Endodermal cell (in vitro differentiated cells): ENCODE measurements at regions not wholly inside any gene's neighbourhood (a gene's known extent, or its start where the extent isn't known, plus 50 kb on each side); places are given as distances from the start of the nearest gene placed in this dataset.

Source experiments
- DNase-seq: peaks from one replicate; pipeline ENCODE4 v3.0.0-alpha.2; 2017
- H3K27ac ChIP-seq: 2 replicates; pipeline ENCODE4 v1.5.1; 2013; ENCODE audit warnings: mild to moderate bottlenecking, low read depth, low read length, moderate library complexity
- H3K27me3 ChIP-seq: 2 replicates; pipeline ENCODE4 v1.6.1; 2013; ENCODE audit warnings: mild to moderate bottlenecking, low read length, moderate library complexity; ENCODE audit not compliant: insufficient read depth, control insufficient read depth, poor library complexity, severe bottlenecking
- H3K36me3 ChIP-seq: 2 replicates; pipeline ENCODE4 v1.7.0; 2013; ENCODE audit warnings: mild to moderate bottlenecking, low read length, moderate library complexity; ENCODE audit not compliant: control insufficient read depth, insufficient read depth
- H3K4me1 ChIP-seq: one replicate; pipeline ENCODE4 v1.7.0; 2013; ENCODE audit warnings: low read length; ENCODE audit not compliant: control insufficient read depth, insufficient read depth
- H3K4me3 ChIP-seq: 2 replicates; pipeline ENCODE4 v1.5.1; 2013; ENCODE audit warnings: mild to moderate bottlenecking, low read length, moderate library complexity
- H3K9ac ChIP-seq: 2 replicates; pipeline ENCODE4 v1.6.1; 2013; ENCODE audit warnings: mild to moderate bottlenecking, low read length, moderate library complexity; ENCODE audit not compliant: poor library complexity, severe bottlenecking; ENCODE audit errors: extremely low read depth
- H3K9me3 ChIP-seq: 2 replicates; pipeline ENCODE4 v1.6.1; 2013; ENCODE audit warnings: mild to moderate bottlenecking, low read length, moderate library complexity; ENCODE audit not compliant: control insufficient read depth
- H3K27ac Mint-ChIP-seq: 2 replicates; pipeline ENCODE4 v1.8.0; 2020; ENCODE audit warnings: mixed read lengths
- H3K27me3 Mint-ChIP-seq: 2 replicates; pipeline ENCODE4 v1.8.0; 2021; ENCODE audit warnings: mild to moderate bottlenecking, mixed read lengths; ENCODE audit not compliant: insufficient read depth
- H3K36me3 Mint-ChIP-seq: 2 replicates; pipeline ENCODE4 v1.8.0; 2020; ENCODE audit warnings: low read depth, mixed read lengths
- H3K4me1 Mint-ChIP-seq: 2 replicates; pipeline ENCODE4 v1.8.0; 2020; ENCODE audit warnings: mixed read lengths
- H3K4me3 Mint-ChIP-seq: 2 replicates; pipeline ENCODE4 v1.8.0; 2020; ENCODE audit warnings: mild to moderate bottlenecking, moderate library complexity, mixed read lengths
- H3K9me3 Mint-ChIP-seq: 2 replicates; pipeline ENCODE4 v1.8.0; 2020; ENCODE audit warnings: mild to moderate bottlenecking, mixed read lengths
- CTCF ChIP-seq: fragments of 200-600 bp; sonication (generic); conservative IDR thresholded peaks from 2 replicates; pipeline ENCODE4 v1.5.0; 2021; ENCODE audit warnings: antibody characterized with exemption, mild to moderate bottlenecking
- WGBS, 2 experiments: methylation state at CpG; one replicate each; pipeline versions ENCODE4 v1.1.5 to v1.1.7; 2013; ENCODE audit warnings: missing lambda C conversion rate in 2 of 2, mixed read lengths in 1 of 2; ENCODE audit not compliant: insufficient coverage in 1 of 2, insufficient read length in 1 of 2; 5-methylcytosine and 5-hydroxymethylcytosine counted together

- 46 to 66% methylated on average over 2 to 3 of the region's 3 CpGs for WGBS, 2 experiments
- DNase-seq, result no peak
- Mint-ChIP-seq H3K27me3 (no peaks in the 10 kb centered on the region), H3K36me3 (no peaks in the 10 kb centered on the region), H3K4me1 (no peaks in the 10 kb centered on the region), H3K9me3 (peaks cover 5% of the 10 kb centered on the region), H3K27ac (no peak overlapping the region), H3K4me3 (no peak overlapping the region)
- H3K9me3 ChIP-seq, result no peaks in the 10 kb centered on the region
- H3K4me1 ChIP-seq, result no peaks in the 10 kb centered on the region
- no peak overlapping the region for H3K27ac ChIP-seq
- TF ChIP-seq CTCF, result no peak
- H3K36me3 ChIP-seq, result no peaks in the 10 kb centered on the region
- H3K9ac ChIP-seq, result no peak overlapping the region
- H3K4me3 ChIP-seq, result no peak overlapping the region
- H3K27me3 ChIP-seq, result no peaks in the 10 kb centered on the region
Measured at GRCh38 chr4:127036296-127036695, 596.5 kb upstream of the INTU start.

- Histone ChIP-seq H3K9me3 (no peaks in the 10 kb centered on the region), H3K9ac (no peak overlapping the region), H3K27ac (no peak overlapping the region), H3K4me1 (no peaks in the 10 kb centered on the region), H3K36me3 (no peaks in the 10 kb centered on the region), H3K4me3 (no peak overlapping the region), H3K27me3 (no peaks in the 10 kb centered on the region)
- Mint-ChIP-seq H3K4me1 (peaks cover 3% of the 10 kb centered on the region), H3K4me3 (no peak overlapping the region), H3K27me3 (no peaks in the 10 kb centered on the region), H3K36me3 (no peaks in the 10 kb centered on the region), H3K9me3 (no peaks in the 10 kb centered on the region), H3K27ac (peak overlapping the region; percentile 46)
- DNase-seq, result no peak
- no peak for TF ChIP-seq CTCF
- no CpG with 5 or more reads among the region's 1 CpG for WGBS, 2 experiments
Measured at GRCh38 chr4:127045861-127046260, 586.9 kb upstream of the INTU start.

GRCh38 chr4:127047930-127048329 is 584.8 kb upstream of the INTU start:
- peaks cover 3% of the 10 kb centered on the region for H3K4me1 Mint-ChIP-seq
- WGBS, 2 experiments, result 100% methylated on average over 1 of the region's 1 CpG; no CpG with 5 or more reads in 1 of the 2 experiments

More at GRCh38 chr4:127047930-127048329, 584.8 kb upstream of the INTU start:
- no peak overlapping the region for H3K4me3 Mint-ChIP-seq
- Histone ChIP-seq H3K4me3 (no peak overlapping the region), H3K27ac (peak overlapping the region; percentile 82), H3K36me3 (no peaks in the 10 kb centered on the region), H3K4me1 (no peaks in the 10 kb centered on the region), H3K27me3 (no peaks in the 10 kb centered on the region), H3K9me3 (no peaks in the 10 kb centered on the region), H3K9ac (no peak overlapping the region)
- TF ChIP-seq CTCF, result no peak
- H3K9me3 Mint-ChIP-seq, result no peaks in the 10 kb centered on the region
- no peak for DNase-seq
- H3K36me3 Mint-ChIP-seq, result no peaks in the 10 kb centered on the region
- H3K27ac Mint-ChIP-seq, result no peak overlapping the region
- H3K27me3 Mint-ChIP-seq, result no peaks in the 10 kb centered on the region
